ENCODE measurements at regions not wholly inside any gene's neighbourhood (a gene's known extent, or its start where the extent isn't known, plus 50 kb on each side); places are given as distances from the start of the nearest gene placed in this dataset.

- Histone ChIP-seq H3K4me3 (ENCODE audit: low read length) (no peak overlapping the region), H3K9me3 (replicated peaks; ENCODE audit: insufficient read depth, low read length) (no peaks in the 10 kb centered on the region), H3K36me3 (replicated peaks; ENCODE audit: insufficient read depth, low read length) (no peaks in the 10 kb centered on the region), H2AFZ (ENCODE audit: low read length) (no peak overlapping the region), H3K9ac (ENCODE audit: low read length) (no peak overlapping the region), H3K4me1 (ENCODE audit: low read length) (no peaks in the 10 kb centered on the region), H4K20me1 (ENCODE audit: insufficient read depth, low read length) (no peaks in the 10 kb centered on the region), H3K9me2 (replicated peaks; ENCODE audit: insufficient read depth, low read length) (no peaks in the 10 kb centered on the region), H3F3A (ENCODE audit: insufficient read depth, low read length) (no peaks in the 10 kb centered on the region), H3K27ac (ENCODE audit: low read length) (no peak overlapping the region), H3K79me2 (ENCODE audit: low read length) (no peaks in the 10 kb centered on the region), H3K27me3 (replicated peaks; ENCODE audit: insufficient read depth, low read length) (no peaks in the 10 kb centered on the region), H3K4me2 (ENCODE audit: low read depth, low read length) (no peak overlapping the region)
- TF ChIP-seq CTCF (IDR thresholded peaks at IDR 0.05; ENCODE audit: low read length) = no peak
- no peak for TF ChIP-seq EZH2phosphoT487 (IDR thresholded peaks at IDR 0.05; ENCODE audit: low read length)
- no peak for TF ChIP-seq EZH2 (optimal IDR thresholded peaks at IDR 0.05; ENCODE audit: low read depth, low read length)
- DNase-seq = no peak
Observed at GRCh38 chr4:14496408-14496807, 505.9 kb upstream of the CPEB2 start.

- Histone ChIP-seq H3K27ac (ENCODE audit: low read length) (no peak overlapping the region), H3K36me3 (replicated peaks; ENCODE audit: insufficient read depth, low read length) (no peaks in the 10 kb centered on the region), H2AFZ (ENCODE audit: low read length) (no peak overlapping the region), H3K79me2 (ENCODE audit: low read length) (no peaks in the 10 kb centered on the region), H3F3A (ENCODE audit: insufficient read depth, low read length) (no peaks in the 10 kb centered on the region), H3K4me3 (ENCODE audit: low read length) (no peak overlapping the region), H3K4me1 (ENCODE audit: low read length) (no peaks in the 10 kb centered on the region), H3K27me3 (replicated peaks; ENCODE audit: insufficient read depth, low read length) (no peaks in the 10 kb centered on the region), H3K4me2 (ENCODE audit: low read depth, low read length) (no peak overlapping the region), H3K9me2 (replicated peaks; ENCODE audit: insufficient read depth, low read length) (no peaks in the 10 kb centered on the region), H3K9ac (ENCODE audit: low read length) (no peak overlapping the region), H3K9me3 (replicated peaks; ENCODE audit: insufficient read depth, low read length) (no peaks in the 10 kb centered on the region), H4K20me1 (ENCODE audit: insufficient read depth, low read length) (no peaks in the 10 kb centered on the region)
- DNase-seq = no peak
- no peak for TF ChIP-seq EZH2 (optimal IDR thresholded peaks at IDR 0.05; ENCODE audit: low read depth, low read length)
- TF ChIP-seq CTCF (IDR thresholded peaks at IDR 0.05; ENCODE audit: low read length) = no peak
- TF ChIP-seq EZH2phosphoT487 (IDR thresholded peaks at IDR 0.05; ENCODE audit: low read length) = no peak
Observed at GRCh38 chr4:14496969-14497368, 505.3 kb upstream of the CPEB2 start.

GRCh38 chr4:14504162-14504561 is 498.1 kb upstream of the CPEB2 start:
- Histone ChIP-seq H3K36me3 (replicated peaks; ENCODE audit: insufficient read depth, low read length) (no peaks in the 10 kb centered on the region), H3K27ac (ENCODE audit: low read length) (peak overlapping the region; percentile 47; the same call in 1 of the 2 replicates), H3K9me2 (replicated peaks; ENCODE audit: insufficient read depth, low read length) (no peaks in the 10 kb centered on the region), H3F3A (ENCODE audit: insufficient read depth, low read length) (peaks cover 3% of the 10 kb centered on the region; the same call in 1 of the 2 replicates), H3K79me2 (ENCODE audit: low read length) (no peaks in the 10 kb centered on the region), H3K4me1 (ENCODE audit: low read length) (peaks cover 14% of the 10 kb centered on the region; the same call in 1 of the 2 replicates), H4K20me1 (ENCODE audit: insufficient read depth, low read length) (no peaks in the 10 kb centered on the region), H3K4me2 (ENCODE audit: low read depth, low read length) (peak overlapping the region; percentile 61), H3K4me3 (ENCODE audit: low read length) (peak overlapping the region; percentile 31; the same call in 1 of the 2 replicates), H3K9ac (ENCODE audit: low read length) (0 out of 2 replicates have a peak overlapping the region, but pooled peaks have one; percentile 6), H3K27me3 (replicated peaks; ENCODE audit: insufficient read depth, low read length) (no peaks in the 10 kb centered on the region), H3K9me3 (replicated peaks; ENCODE audit: insufficient read depth, low read length) (no peaks in the 10 kb centered on the region), H2AFZ (ENCODE audit: low read length) (peak overlapping the region; percentile 46)
- TF ChIP-seq EZH2phosphoT487 (IDR thresholded peaks at IDR 0.05; ENCODE audit: low read length) = no peak
- DNase-seq = peak; percentile 68

GRCh38 chr4:14513471-14513870 is 488.8 kb upstream of the CPEB2 start:
- Histone ChIP-seq H3K4me1 (ENCODE audit: low read length) (no peaks in the 10 kb centered on the region), H3K9me3 (replicated peaks; ENCODE audit: insufficient read depth, low read length) (no peaks in the 10 kb centered on the region), H3K4me2 (ENCODE audit: low read depth, low read length) (no peak overlapping the region), H3F3A (ENCODE audit: insufficient read depth, low read length) (no peaks in the 10 kb centered on the region), H4K20me1 (ENCODE audit: insufficient read depth, low read length) (no peaks in the 10 kb centered on the region), H3K79me2 (ENCODE audit: low read length) (no peaks in the 10 kb centered on the region), H3K36me3 (replicated peaks; ENCODE audit: insufficient read depth, low read length) (no peaks in the 10 kb centered on the region), H3K9me2 (replicated peaks; ENCODE audit: insufficient read depth, low read length) (no peaks in the 10 kb centered on the region), H3K27me3 (replicated peaks; ENCODE audit: insufficient read depth, low read length) (no peaks in the 10 kb centered on the region), H3K27ac (ENCODE audit: low read length) (no peak overlapping the region), H3K9ac (ENCODE audit: low read length) (no peak overlapping the region), H3K4me3 (ENCODE audit: low read length) (no peak overlapping the region), H2AFZ (ENCODE audit: low read length) (no peak overlapping the region)
- no peak for TF ChIP-seq EZH2 (optimal IDR thresholded peaks at IDR 0.05; ENCODE audit: low read depth, low read length)
- TF ChIP-seq CTCF (IDR thresholded peaks at IDR 0.05; ENCODE audit: low read length) = no peak
- TF ChIP-seq EZH2phosphoT487 (IDR thresholded peaks at IDR 0.05; ENCODE audit: low read length) = no peak
- no peak for DNase-seq

All from MM.1S (cell line).